A549 (cell line): ENCODE measurements at regions not wholly inside any gene's neighbourhood (a gene's known extent, or its start where the extent isn't known, plus 50 kb on each side); places are given as distances from the start of the nearest gene placed in this dataset.

Experiments
- POLR2A ChIP-seq: IDR thresholded peaks from 2 replicates; pipeline ENCODE4 v1.6.1; 2012; ENCODE audit warnings: mild to moderate bottlenecking, low read length
- TF ChIP-seq, protein P1 (sequence below): fragments of >200 bp; sonication (Bioruptor Twin); formaldehyde crosslinking; IDR thresholded peaks from 3 replicates; pipeline ENCODE4 v1.5.1; 2016
- TF ChIP-seq, protein P2 (sequence below): fragments of 450-650 bp; IDR thresholded peaks from 2 replicates; pipeline ENCODE4 v1.6.1; 2014; ENCODE audit warnings: antibody characterized with exemption

DNA sequence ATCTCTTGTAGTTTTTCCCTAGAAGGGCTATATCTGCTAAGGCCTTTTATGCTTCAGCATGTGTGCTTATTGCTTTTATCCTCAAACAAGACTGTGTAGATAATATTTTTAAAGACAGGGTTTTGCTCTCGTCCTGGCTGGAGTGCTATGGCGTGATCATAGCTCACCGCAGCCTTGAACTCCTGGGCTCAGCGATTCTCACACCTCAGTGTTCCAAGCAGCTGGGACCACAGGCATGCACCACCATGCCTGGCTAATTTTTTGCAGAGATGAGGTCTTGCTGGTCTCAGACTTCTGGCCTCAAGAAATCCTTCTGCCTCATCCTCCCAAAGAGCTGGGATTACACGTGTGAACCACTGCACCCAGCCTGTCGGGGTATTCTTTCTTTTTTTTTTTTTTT, 137.3 kb upstream of the SCAF11 start:
- TF ChIP-seq, protein P1, sequence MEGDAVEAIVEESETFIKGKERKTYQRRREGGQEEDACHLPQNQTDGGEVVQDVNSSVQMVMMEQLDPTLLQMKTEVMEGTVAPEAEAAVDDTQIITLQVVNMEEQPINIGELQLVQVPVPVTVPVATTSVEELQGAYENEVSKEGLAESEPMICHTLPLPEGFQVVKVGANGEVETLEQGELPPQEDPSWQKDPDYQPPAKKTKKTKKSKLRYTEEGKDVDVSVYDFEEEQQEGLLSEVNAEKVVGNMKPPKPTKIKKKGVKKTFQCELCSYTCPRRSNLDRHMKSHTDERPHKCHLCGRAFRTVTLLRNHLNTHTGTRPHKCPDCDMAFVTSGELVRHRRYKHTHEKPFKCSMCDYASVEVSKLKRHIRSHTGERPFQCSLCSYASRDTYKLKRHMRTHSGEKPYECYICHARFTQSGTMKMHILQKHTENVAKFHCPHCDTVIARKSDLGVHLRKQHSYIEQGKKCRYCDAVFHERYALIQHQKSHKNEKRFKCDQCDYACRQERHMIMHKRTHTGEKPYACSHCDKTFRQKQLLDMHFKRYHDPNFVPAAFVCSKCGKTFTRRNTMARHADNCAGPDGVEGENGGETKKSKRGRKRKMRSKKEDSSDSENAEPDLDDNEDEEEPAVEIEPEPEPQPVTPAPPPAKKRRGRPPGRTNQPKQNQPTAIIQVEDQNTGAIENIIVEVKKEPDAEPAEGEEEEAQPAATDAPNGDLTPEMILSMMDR = no peak
- TF ChIP-seq POLR2A = no peak
- TF ChIP-seq, protein P2, sequence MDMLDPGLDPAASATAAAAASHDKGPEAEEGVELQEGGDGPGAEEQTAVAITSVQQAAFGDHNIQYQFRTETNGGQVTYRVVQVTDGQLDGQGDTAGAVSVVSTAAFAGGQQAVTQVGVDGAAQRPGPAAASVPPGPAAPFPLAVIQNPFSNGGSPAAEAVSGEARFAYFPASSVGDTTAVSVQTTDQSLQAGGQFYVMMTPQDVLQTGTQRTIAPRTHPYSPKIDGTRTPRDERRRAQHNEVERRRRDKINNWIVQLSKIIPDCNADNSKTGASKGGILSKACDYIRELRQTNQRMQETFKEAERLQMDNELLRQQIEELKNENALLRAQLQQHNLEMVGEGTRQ = no peak
